ENCODE measurements at regions not wholly inside any gene's neighbourhood (a gene's known extent, or its start where the extent isn't known, plus 50 kb on each side); places are given as distances from the start of the nearest gene placed in this dataset.

- no peak for DNase-seq
Measured at GRCh38 chr10:108908096-108908495, 1015.2 kb downstream of the XPNPEP1 start.

GRCh38 chr10:108905821-108906220 lies 1017.5 kb downstream of the XPNPEP1 start:
- no peak for DNase-seq

GRCh38 chr10:108905171-108905570 lies 1018.1 kb downstream of the XPNPEP1 start:
- no peak for DNase-seq

- DNase-seq, result no peak
Measured at GRCh38 chr10:108904163-108904838, 1019.0 kb downstream of the XPNPEP1 start.

- DNase-seq, result no peak
Measured at GRCh38 chr10:108902619-108903285, 1020.6 kb downstream of the XPNPEP1 start.

- no peak for DNase-seq
Measured at GRCh38 chr10:108901781-108902618, 1021.3 kb downstream of the XPNPEP1 start.

- no peak for DNase-seq
Measured at GRCh38 chr10:108899670-108900069, 1023.6 kb downstream of the XPNPEP1 start.

GRCh38 chr10:108894402-108895301 lies 1028.7 kb downstream of the XPNPEP1 start:
- no peak for DNase-seq

GRCh38 chr10:108877095-108877561 lies 1046.2 kb downstream of the XPNPEP1 start:
- DNase-seq, result no peak

GRCh38 chr10:108872854-108873253 lies 1050.5 kb downstream of the XPNPEP1 start:
- DNase-seq, result no peak

GRCh38 chr10:108868881-108869280 lies 1054.4 kb downstream of the XPNPEP1 start:
- DNase-seq, result no peak

GRCh38 chr10:108862676-108863350 lies 1060.5 kb downstream of the XPNPEP1 start:
- DNase-seq, result no peak

- no peak for DNase-seq
Measured at GRCh38 chr10:108861181-108861754, 1062.0 kb downstream of the XPNPEP1 start.

- DNase-seq, result no peak
Measured at GRCh38 chr10:108852211-108852610, 1071.1 kb downstream of the XPNPEP1 start.

- no peak for DNase-seq
Measured at GRCh38 chr10:108850138-108850854, 1073.0 kb downstream of the XPNPEP1 start.

- DNase-seq, result no peak
Measured at GRCh38 chr10:108849688-108850087, 1073.6 kb downstream of the XPNPEP1 start.

GRCh38 chr10:108849186-108849585 lies 1074.1 kb downstream of the XPNPEP1 start:
- DNase-seq, result no peak

GRCh38 chr10:108848046-108848445 lies 1075.3 kb downstream of the XPNPEP1 start:
- no peak for DNase-seq

GRCh38 chr10:108840944-108841343 lies 1082.4 kb downstream of the XPNPEP1 start:
- DNase-seq, result no peak

GRCh38 chr10:108836362-108836761 lies 1086.9 kb downstream of the XPNPEP1 start:
- no peak for DNase-seq

- DNase-seq, result no peak
Measured at GRCh38 chr10:108822026-108822425, 1101.3 kb downstream of the XPNPEP1 start.

Data from stimulated activated CD4-positive, alpha-beta T cell treated with anti-CD3 and anti-CD28 coated beads, Interleukin-2, amount 100 ng/mL, for 24 hours (primary cell).